IMR-90 (cell line): ENCODE measurements at regions not wholly inside any gene's neighbourhood (a gene's known extent, or its start where the extent isn't known, plus 50 kb on each side); places are given as distances from the start of the nearest gene placed in this dataset.

Source experiments
- CTCF ChIP-seq: conservative IDR thresholded peaks from 2 replicates; pipeline ENCODE4 v1.5.1; 2012; ENCODE audit warnings: mild to moderate bottlenecking, low read depth, low read length, improper control_type of control experiment
- ELK1 ChIP-seq: fragments of 150-350 bp; IDR thresholded peaks from 2 replicates; pipeline ENCODE4 v1.6.1; 2016; ENCODE audit warnings: low read depth, mild to moderate bottlenecking, low read length, moderate library complexity, borderline replicate concordance
- NFE2L2 ChIP-seq: fragments of 150-350 bp; IDR thresholded peaks from 2 replicates; pipeline ENCODE4 v1.6.1; 2016; ENCODE audit warnings: low read depth, mild to moderate bottlenecking, low read length
- POLR2A ChIP-seq: IDR thresholded peaks from 2 replicates; pipeline ENCODE4 v1.6.1; 2012; ENCODE audit warnings: mild to moderate bottlenecking, low read depth, low read length
- RFX5 ChIP-seq: IDR thresholded peaks from 2 replicates; pipeline ENCODE4 v1.8.0; 2012; ENCODE audit warnings: low read depth, mild to moderate bottlenecking, low read length, moderate library complexity

GRCh38 chr4:157832596-157832995 is 340.2 kb downstream of the GASK1B start:
- no peak for TF ChIP-seq ELK1
- no peak for TF ChIP-seq CTCF
- no peak for TF ChIP-seq POLR2A
- TF ChIP-seq NFE2L2: no peak
- no peak for TF ChIP-seq RFX5
